Spleen (tissue), 7 donors: ENCODE measurements at regions not wholly inside any gene's neighbourhood (a gene's known extent, or its start where the extent isn't known, plus 50 kb on each side); places are given as distances from the start of the nearest gene placed in this dataset.

Experiments
- CTCF ChIP-seq, 11 experiments: fragments of 200-600 bp in 7 of 11; fragments of 450-650 bp in 4 of 11; sonication (generic) in 4 of 11; IDR thresholded peaks in 8 of 11; conservative IDR thresholded peaks in 3 of 11; 1 replicate in 7 of 11; 2 replicates in 4 of 11; pipeline versions ENCODE4 v1.4.0 to v1.8.0; 2016 to 2021; ENCODE audit warnings: antibody characterized with exemption in 11 of 11, inconsistent platforms in 4 of 11, mild to moderate bottlenecking in 1 of 11
- POLR2A ChIP-seq, 3 donors: fragments of 450-650 bp; IDR thresholded peaks; one replicate each; pipeline ENCODE4 v1.5.1; 2017; ENCODE audit warnings: antibody characterized with exemption in 3 of 3, mild to moderate bottlenecking in 1 of 3
- POLR2AphosphoS5 ChIP-seq, 3 donors: sonication (generic); formaldehyde crosslinking; IDR thresholded peaks; one replicate each; pipeline ENCODE4 v1.5.1; 2017; ENCODE audit warnings: antibody characterized with exemption in 3 of 3
- donor health status: DM: no; HTN: no; CAD: no; lungs with moderate emphysema.
- donor health status: DM: no; HTN: no; CAD: no.
- donor health status: DM: no; HTN: no; CAD: no.

- no peak for TF ChIP-seq POLR2AphosphoS5 (IDR thresholded peaks at IDR 0.05)
- no peak for TF ChIP-seq CTCF (IDR thresholded peaks at IDR 0.05 in 8 of 11, conservative IDR thresholded peaks at IDR 0.05 in 3 of 11)
- no peak for TF ChIP-seq POLR2A (IDR thresholded peaks at IDR 0.05)
Measured at GRCh38 chr2:77608510-77608909, 86.3 kb upstream of the LRRTM4 start.
